ENCODE measurements at regions not wholly inside any gene's neighbourhood (a gene's known extent, or its start where the extent isn't known, plus 50 kb on each side); places are given as distances from the start of the nearest gene placed in this dataset.

DNA sequence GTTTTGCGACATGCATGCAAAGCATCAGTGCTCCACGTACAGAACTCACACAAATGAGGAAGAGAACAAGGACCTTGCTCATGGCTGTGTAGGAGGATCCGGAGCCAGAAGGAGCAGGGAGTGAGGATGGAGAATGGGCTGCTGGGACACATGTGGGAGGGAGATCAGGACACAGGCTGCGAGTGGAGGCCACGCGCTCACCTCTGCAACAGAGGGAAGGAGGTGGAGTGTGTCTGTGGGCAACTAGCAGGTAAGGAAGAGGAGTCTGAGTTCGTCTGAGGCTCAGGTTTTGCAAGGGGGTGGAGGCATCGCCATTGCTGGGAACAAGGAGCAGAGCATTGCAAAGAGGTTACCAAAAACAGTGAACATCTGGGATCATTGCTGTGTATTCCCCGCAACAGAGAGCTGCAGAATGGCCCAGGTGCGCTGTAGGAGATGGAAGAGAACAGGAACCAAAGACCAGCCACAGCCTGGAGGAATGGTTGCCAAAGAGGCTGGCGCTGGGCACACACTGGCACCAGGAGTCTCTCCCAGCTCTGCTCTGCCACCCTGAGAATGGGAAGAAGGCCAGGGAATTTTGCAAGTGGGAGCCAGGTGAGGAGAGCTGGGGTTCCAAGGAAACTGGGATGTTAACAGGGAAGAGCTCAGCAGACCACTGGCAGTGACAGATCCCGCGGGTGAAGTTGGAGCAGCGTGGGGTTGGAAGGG lies 90.0 kb upstream of the RPS6KA2 start:
- Histone ChIP-seq H3K79me2 (ENCODE audit: insufficient read depth, low read length) (no peaks in the 10 kb centered on the region), H3K4me2 (replicated peaks; ENCODE audit: extremely low read depth, low read length, poor library complexity, severe bottlenecking) (no peak overlapping the region), H3K27me3 (ENCODE audit: control insufficient read depth in 2 of 2, insufficient read depth in 2 of 2, low read length in 2 of 2) (no peaks in the 10 kb centered on the region), H3K9me3 (replicated peaks in 1 of 2; ENCODE audit: control insufficient read depth in 1 of 2, insufficient read depth in 1 of 2, low read length in 2 of 2) (peaks cover 0 to under 1% of the 10 kb centered on the region in 2 donors), H3K4me3 (replicated peaks in 1 of 3; ENCODE audit: low read depth in 2 of 3, low read length in 3 of 3) (no peak overlapping the region), H3K36me3 (replicated peaks in 1 of 2; ENCODE audit: control insufficient read depth in 1 of 2, insufficient read depth in 2 of 2, low read length in 2 of 2) (no peaks in the 10 kb centered on the region), H3K9ac (ENCODE audit: insufficient read depth, low read length, poor library complexity, severe bottlenecking) (no peak overlapping the region), H3K4me1 (ENCODE audit: control insufficient read depth in 1 of 2, insufficient read depth in 2 of 2, low read length in 2 of 2) (no peaks in the 10 kb centered on the region), H4K20me1 (ENCODE audit: insufficient read depth, low read length) (no peaks in the 10 kb centered on the region), H3K27ac (ENCODE audit: low read depth in 1 of 2, low read length in 2 of 2) (no peak overlapping the region), H2AFZ (ENCODE audit: insufficient read depth, low read depth, low read length, poor library complexity, severe bottlenecking) (no peak overlapping the region)
- no peak overlapping the region for H3K4me3 Mint-ChIP-seq
- H3K27me3 Mint-ChIP-seq (ENCODE audit: low read depth in 3 of 3) = peaks cover 1 to 5% (median 3%) of the 10 kb centered on the region in 3 donors
- H3K4me1 Mint-ChIP-seq = no peaks in the 10 kb centered on the region
- DNase-seq = no peak
- H3K9me3 Mint-ChIP-seq = peaks cover 0 to 2% (median 0%) of the 10 kb centered on the region in 7 donors
- intact Hi-C loops (cut with micrococcal nuclease) = no loop called here
- TF ChIP-seq, protein P1, sequence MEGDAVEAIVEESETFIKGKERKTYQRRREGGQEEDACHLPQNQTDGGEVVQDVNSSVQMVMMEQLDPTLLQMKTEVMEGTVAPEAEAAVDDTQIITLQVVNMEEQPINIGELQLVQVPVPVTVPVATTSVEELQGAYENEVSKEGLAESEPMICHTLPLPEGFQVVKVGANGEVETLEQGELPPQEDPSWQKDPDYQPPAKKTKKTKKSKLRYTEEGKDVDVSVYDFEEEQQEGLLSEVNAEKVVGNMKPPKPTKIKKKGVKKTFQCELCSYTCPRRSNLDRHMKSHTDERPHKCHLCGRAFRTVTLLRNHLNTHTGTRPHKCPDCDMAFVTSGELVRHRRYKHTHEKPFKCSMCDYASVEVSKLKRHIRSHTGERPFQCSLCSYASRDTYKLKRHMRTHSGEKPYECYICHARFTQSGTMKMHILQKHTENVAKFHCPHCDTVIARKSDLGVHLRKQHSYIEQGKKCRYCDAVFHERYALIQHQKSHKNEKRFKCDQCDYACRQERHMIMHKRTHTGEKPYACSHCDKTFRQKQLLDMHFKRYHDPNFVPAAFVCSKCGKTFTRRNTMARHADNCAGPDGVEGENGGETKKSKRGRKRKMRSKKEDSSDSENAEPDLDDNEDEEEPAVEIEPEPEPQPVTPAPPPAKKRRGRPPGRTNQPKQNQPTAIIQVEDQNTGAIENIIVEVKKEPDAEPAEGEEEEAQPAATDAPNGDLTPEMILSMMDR (IDR thresholded peaks at IDR 0.05) = no peak
- peak overlapping the region in 1 of 7 donors; percentile 67 for H3K27ac Mint-ChIP-seq
- H3K36me3 Mint-ChIP-seq = no peaks in the 10 kb centered on the region
- WGBS (ENCODE audit: insufficient coverage) = 88% methylated on average over 14 of the region's 14 CpGs

DNA sequence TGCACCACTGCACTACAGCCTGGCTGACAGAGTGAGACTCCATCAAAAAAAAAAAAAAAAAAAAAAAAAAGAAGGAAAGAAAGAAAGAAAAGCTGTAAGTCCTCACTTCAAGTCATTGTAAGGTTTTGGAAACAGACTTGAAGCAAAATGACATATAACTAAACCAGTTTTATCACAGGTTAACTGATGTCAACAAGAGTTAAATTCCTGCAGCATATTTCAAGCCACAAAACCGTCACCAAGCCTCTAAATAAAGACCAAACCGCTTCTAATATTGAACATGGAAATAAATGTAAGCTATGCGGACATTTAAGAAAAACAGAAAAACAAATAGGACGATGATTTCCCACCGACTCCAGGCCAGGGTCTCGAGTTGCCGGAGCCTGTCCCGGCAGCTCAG lies 88.9 kb upstream of the RPS6KA2 start:
- Histone ChIP-seq H4K20me1 (ENCODE audit: insufficient read depth, low read length) (no peaks in the 10 kb centered on the region), H3K79me2 (ENCODE audit: insufficient read depth, low read length) (no peaks in the 10 kb centered on the region), H3K9ac (ENCODE audit: insufficient read depth, low read length, poor library complexity, severe bottlenecking) (no peak overlapping the region), H3K27me3 (ENCODE audit: control insufficient read depth in 2 of 2, insufficient read depth in 2 of 2, low read length in 2 of 2) (no peaks in the 10 kb centered on the region), H2AFZ (ENCODE audit: insufficient read depth, low read depth, low read length, poor library complexity, severe bottlenecking) (no peak overlapping the region), H3K4me2 (replicated peaks; ENCODE audit: extremely low read depth, low read length, poor library complexity, severe bottlenecking) (no peak overlapping the region), H3K36me3 (replicated peaks in 1 of 2; ENCODE audit: control insufficient read depth in 1 of 2, insufficient read depth in 2 of 2, low read length in 2 of 2) (no peaks in the 10 kb centered on the region), H3K4me1 (ENCODE audit: control insufficient read depth in 1 of 2, insufficient read depth in 2 of 2, low read length in 2 of 2) (no peaks in the 10 kb centered on the region), H3K27ac (ENCODE audit: low read depth in 1 of 2, low read length in 2 of 2) (no peak overlapping the region), H3K9me3 (replicated peaks in 1 of 2; ENCODE audit: control insufficient read depth in 1 of 2, insufficient read depth in 1 of 2, low read length in 2 of 2) (peaks cover 0 to 2% of the 10 kb centered on the region in 2 donors), H3K4me3 (replicated peaks in 1 of 3; ENCODE audit: low read depth in 2 of 3, low read length in 3 of 3) (no peak overlapping the region)
- H3K36me3 Mint-ChIP-seq = no peaks in the 10 kb centered on the region
- H3K27ac Mint-ChIP-seq = no peak overlapping the region
- DNase-seq = no peak
- TF ChIP-seq, protein P1 (IDR thresholded peaks at IDR 0.05) = no peak
- peaks cover 0 to 6% (median 2%) of the 10 kb centered on the region in 7 donors for H3K9me3 Mint-ChIP-seq
- 80% methylated on average over 6 of the region's 8 CpGs for WGBS (ENCODE audit: insufficient coverage)
- H3K4me3 Mint-ChIP-seq = no peak overlapping the region
- H3K27me3 Mint-ChIP-seq (ENCODE audit: low read depth in 3 of 3) = peaks cover 1 to 5% (median 3%) of the 10 kb centered on the region in 3 donors
- H3K4me1 Mint-ChIP-seq = no peaks in the 10 kb centered on the region
- intact Hi-C loops (cut with micrococcal nuclease) = no loop called here
